ENCODE measurements at regions not wholly inside any gene's neighbourhood (a gene's known extent, or its start where the extent isn't known, plus 50 kb on each side); places are given as distances from the start of the nearest gene placed in this dataset.

DNA sequence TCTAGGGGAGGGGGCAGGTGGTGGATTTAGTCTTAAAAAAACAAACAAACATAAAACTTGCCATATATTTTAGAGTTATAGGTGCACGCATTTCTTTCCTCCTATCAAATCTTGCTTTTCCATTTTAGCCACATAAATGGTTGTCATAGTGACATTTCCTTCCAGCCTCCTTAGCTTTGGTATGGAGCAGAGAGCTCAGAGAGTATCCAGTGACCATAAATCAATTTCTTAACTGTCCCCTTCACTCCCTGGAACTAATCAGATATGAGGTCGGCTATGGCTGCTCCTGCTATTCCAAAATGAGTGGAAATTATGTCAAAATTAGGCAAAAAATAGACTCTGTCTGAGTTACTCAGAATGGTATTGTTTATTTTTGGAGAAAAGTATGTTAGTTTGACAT, 164.5 kb downstream of the EBLN2 start:
- no peak for TF ChIP-seq TAF1 (IDR thresholded peaks at IDR 0.05; ENCODE audit: low read depth, low read length)
- TF ChIP-seq SRF (IDR thresholded peaks at IDR 0.05; ENCODE audit: low read depth, low read length), result no peak
- no peak for TF ChIP-seq TBP (IDR thresholded peaks at IDR 0.05; ENCODE audit: low read depth, low read length)
- TF ChIP-seq POLR2A (IDR thresholded peaks at IDR 0.05; ENCODE audit: control extremely low read depth in 1 of 2, low read depth in 2 of 2, low read length in 2 of 2), result no peak
- TF ChIP-seq EGR1 (IDR thresholded peaks at IDR 0.05; ENCODE audit: borderline replicate concordance, low read depth, low read length), result no peak
- TF ChIP-seq BCL11A (IDR thresholded peaks at IDR 0.05; ENCODE audit: low read depth in 2 of 2, low read length in 2 of 2), result no peak
- TF ChIP-seq SIRT6 (IDR thresholded peaks at IDR 0.05; ENCODE audit: low read length), result no peak
- no peak for TF ChIP-seq NANOG (IDR thresholded peaks at IDR 0.05; ENCODE audit: insufficient read depth, low read depth, low read length, poor library complexity, severe bottlenecking)
- no peak for TF ChIP-seq TAF7 (optimal IDR thresholded peaks at IDR 0.05; ENCODE audit: borderline replicate concordance, low read depth, low read length)
- no peak for TF ChIP-seq SUZ12 (IDR thresholded peaks at IDR 0.05; ENCODE audit: low read length)
- no peak for TF ChIP-seq CBX8 (IDR thresholded peaks at IDR 0.05; ENCODE audit: borderline replicate concordance, low read depth, low read length)
- no peak for TF ChIP-seq CHD2 (IDR thresholded peaks at IDR 0.05; ENCODE audit: low read length)
- TF ChIP-seq, protein P1, sequence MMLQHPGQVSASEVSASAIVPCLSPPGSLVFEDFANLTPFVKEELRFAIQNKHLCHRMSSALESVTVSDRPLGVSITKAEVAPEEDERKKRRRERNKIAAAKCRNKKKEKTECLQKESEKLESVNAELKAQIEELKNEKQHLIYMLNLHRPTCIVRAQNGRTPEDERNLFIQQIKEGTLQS (IDR thresholded peaks at IDR 0.05; ENCODE audit: insufficient read depth, low read depth, low read length), result no peak
- TF ChIP-seq CREB1 (IDR thresholded peaks at IDR 0.05), result no peak
- TF ChIP-seq SP2 (IDR thresholded peaks at IDR 0.05; ENCODE audit: low read length), result no peak
- no peak for TF ChIP-seq SIX5 (IDR thresholded peaks at IDR 0.05; ENCODE audit: low read depth, low read length)
- no peak for TF ChIP-seq CEBPB (IDR thresholded peaks at IDR 0.05; ENCODE audit: low read depth, low read length)
- ChIA-PET POLR2A (ENCODE audit: partially characterized antibody) (no interaction called here), CTCF (ENCODE audit: partially characterized antibody) (interaction anchor here (0.7 to 1.2 kb wide), 2 partner anchors 34 to 45 kb away, joined by 3 to 4 read pairs; no protein-coding TSS in a partner anchor)
- Histone ChIP-seq H4K8ac (ENCODE audit: extremely low read depth, insufficient read depth, low read length) (no peak overlapping the region), H2BK5ac (ENCODE audit: low read depth, low read length) (no peak overlapping the region), H3K4ac (replicated peaks; ENCODE audit: insufficient read length, low read depth, low read length) (no peak overlapping the region), H2AK5ac (ENCODE audit: low read depth, low read length) (no peak overlapping the region), H2BK120ac (replicated peaks; ENCODE audit: low read depth, low read length) (no peak overlapping the region), H2BK20ac (ENCODE audit: low read length) (no peak overlapping the region), H3K4me2 (ENCODE audit: insufficient read depth in 1 of 2, low read depth in 2 of 2, low read length in 2 of 2) (no peak overlapping the region), H2BK15ac (ENCODE audit: low read length) (no peak overlapping the region), H3K27ac (ENCODE audit: low read depth, low read length) (no peak overlapping the region), H2BK12ac (ENCODE audit: low read depth, low read length) (no peak overlapping the region), H3K18ac (ENCODE audit: extremely low read depth, low read length) (no peak overlapping the region), H4K5ac (ENCODE audit: insufficient read length, low read depth, low read length) (no peak overlapping the region), H3K56ac (replicated peaks; ENCODE audit: insufficient read length, low read depth, low read length) (no peak overlapping the region), H3K9ac (replicated peaks in 1 of 4; ENCODE audit: extremely low read depth in 1 of 4, low read depth in 3 of 4, low read length in 3 of 4) (no peak overlapping the region), H3K9me3 (ENCODE audit: insufficient read depth in 2 of 2, low read depth in 1 of 2, low read length in 1 of 2) (no peaks in the 10 kb centered on the region), H4K20me1 (replicated peaks in 1 of 2; ENCODE audit: control insufficient read depth in 1 of 2, insufficient read depth in 2 of 2, low read length in 2 of 2) (no peaks in the 10 kb centered on the region), H4K91ac (replicated peaks; ENCODE audit: insufficient read length, low read length) (no peak overlapping the region), H3K79me2 (ENCODE audit: control insufficient read depth in 1 of 2, insufficient read depth in 2 of 2, low read length in 2 of 2) (no peaks in the 10 kb centered on the region), H3K4me3 (ENCODE audit: extremely low read depth in 1 of 4, insufficient read depth in 2 of 4, low read depth in 3 of 4, low read length in 4 of 4) (no peak overlapping the region), H3K79me1 (ENCODE audit: low read depth, low read length) (no peaks in the 10 kb centered on the region), H3K4me1 (replicated peaks in 1 of 4; ENCODE audit: control insufficient read depth in 3 of 4, insufficient read depth in 4 of 4, low read length in 3 of 4) (peaks cover 0 to 6% (median 0%) of the 10 kb centered on the region in 4 experiments; a peak in 1 of 7 replicates), H3K23ac (ENCODE audit: insufficient read length) (no peak overlapping the region), H3K27me3 (replicated peaks in 1 of 4; ENCODE audit: control insufficient read depth in 3 of 4, extremely low read depth in 1 of 4, insufficient read depth in 3 of 4, low read length in 3 of 4) (no peaks in the 10 kb centered on the region), H3K23me2 (ENCODE audit: low read depth, low read length) (no peaks in the 10 kb centered on the region; the same call in 1 of the 2 replicates), H3K36me3 (ENCODE audit: control insufficient read depth in 2 of 4, insufficient read depth in 4 of 4, low read length in 3 of 4) (no peaks in the 10 kb centered on the region), H3K14ac (ENCODE audit: insufficient read length) (no peak overlapping the region), H2AFZ (ENCODE audit: low read length) (no peak overlapping the region)
- 96% methylated on average over 2 of the region's 2 CpGs; no CpG with 5 or more reads in 1 of the 2 experiments for WGBS, 2 experiments (ENCODE audit: extremely low coverage in 1 of 2, insufficient coverage in 1 of 2, insufficient read length in 1 of 2, insufficient replicate concordance in 2 of 2, low coverage in 1 of 2, low lambda C conversion rate in 2 of 2, missing lambda C conversion rate in 1 of 2)
- FAIRE-seq, result no peak
- DNase-seq (ENCODE audit: low read depth in 1 of 2, low spot score in 2 of 2), result no peak
